Progenitor cell of endocrine pancreas (in vitro differentiated cells): ENCODE measurements at regions not wholly inside any gene's neighbourhood (a gene's known extent, or its start where the extent isn't known, plus 50 kb on each side); places are given as distances from the start of the nearest gene placed in this dataset.

Source experiments
- DNase-seq: peaks from one replicate; pipeline ENCODE4 v3.0.0; 2021; ENCODE audit warnings: low spot score; ENCODE audit not compliant: unreplicated experiment
- H3K27ac Mint-ChIP-seq: 2 replicates; pipeline ENCODE4 v1.8.0; 2021; ENCODE audit warnings: mild to moderate bottlenecking, moderate library complexity, mixed read lengths
- H3K27me3 Mint-ChIP-seq: 2 replicates; pipeline ENCODE4 v1.8.0; 2021; ENCODE audit warnings: mixed read lengths
- H3K36me3 Mint-ChIP-seq: 2 replicates; pipeline ENCODE4 v1.8.0; 2022; ENCODE audit warnings: mixed read lengths; ENCODE audit not compliant: insufficient read depth
- H3K4me1 Mint-ChIP-seq: 2 replicates; pipeline ENCODE4 v1.8.0; 2021; ENCODE audit warnings: low read depth, mixed read lengths
- H3K4me3 Mint-ChIP-seq: 2 replicates; pipeline ENCODE4 v1.8.0; 2021; ENCODE audit warnings: low read depth, mild to moderate bottlenecking, moderate library complexity, mixed read lengths
- H3K9me3 Mint-ChIP-seq: 2 replicates; pipeline ENCODE4 v1.8.0; 2021; ENCODE audit warnings: low read depth, mixed read lengths
- CTCF ChIP-seq: fragments of 200-600 bp; sonication (generic); IDR thresholded peaks from one replicate; pipeline ENCODE4 v1.5.0; 2021; ENCODE audit warnings: antibody characterized with exemption, mild to moderate bottlenecking; ENCODE audit not compliant: unreplicated experiment

- no peaks in the 10 kb centered on the region for H3K36me3 Mint-ChIP-seq
- no peaks in the 10 kb centered on the region for H3K9me3 Mint-ChIP-seq
- no peak for TF ChIP-seq CTCF
- peak overlapping the region; percentile 35 for H3K27ac Mint-ChIP-seq
- H3K27me3 Mint-ChIP-seq, result peaks cover 36% of the 10 kb centered on the region
- H3K4me3 Mint-ChIP-seq, result no peak overlapping the region
- H3K4me1 Mint-ChIP-seq, result no peaks in the 10 kb centered on the region
- no peak for DNase-seq
These were observed 1098.7 kb downstream of the BCL11B start for GRCh38 chr14:98173305-98173704.

GRCh38 chr14:98174041-98174440, 1098.0 kb downstream of the BCL11B start:
- no peaks in the 10 kb centered on the region for H3K36me3 Mint-ChIP-seq
- no peak overlapping the region for H3K4me3 Mint-ChIP-seq
- no peak for TF ChIP-seq CTCF
- no peaks in the 10 kb centered on the region for H3K9me3 Mint-ChIP-seq
- DNase-seq, result no peak
- no peaks in the 10 kb centered on the region for H3K4me1 Mint-ChIP-seq
- H3K27me3 Mint-ChIP-seq, result peaks cover 28% of the 10 kb centered on the region
- H3K27ac Mint-ChIP-seq, result no peak overlapping the region

- Mint-ChIP-seq H3K4me1 (no peaks in the 10 kb centered on the region), H3K27me3 (peaks cover 18% of the 10 kb centered on the region), H3K36me3 (no peaks in the 10 kb centered on the region), H3K27ac (no peak overlapping the region), H3K4me3 (no peak overlapping the region), H3K9me3 (no peaks in the 10 kb centered on the region)
- DNase-seq, result no peak
- no peak for TF ChIP-seq CTCF
These were observed 1096.6 kb downstream of the BCL11B start for GRCh38 chr14:98175436-98175835.

- H3K27me3 Mint-ChIP-seq, result peaks cover 16% of the 10 kb centered on the region
- H3K4me3 Mint-ChIP-seq, result no peak overlapping the region
- no peak for DNase-seq
- no peak for TF ChIP-seq CTCF
- no peaks in the 10 kb centered on the region for H3K4me1 Mint-ChIP-seq
- H3K27ac Mint-ChIP-seq, result no peak overlapping the region
- no peaks in the 10 kb centered on the region for H3K9me3 Mint-ChIP-seq
- H3K36me3 Mint-ChIP-seq, result no peaks in the 10 kb centered on the region
These were observed 1096.1 kb downstream of the BCL11B start for GRCh38 chr14:98175881-98176280.

- no peak overlapping the region for H3K4me3 Mint-ChIP-seq
- peaks cover 15% of the 10 kb centered on the region for H3K27me3 Mint-ChIP-seq
- H3K27ac Mint-ChIP-seq, result no peak overlapping the region
- H3K36me3 Mint-ChIP-seq, result no peaks in the 10 kb centered on the region
- no peaks in the 10 kb centered on the region for H3K9me3 Mint-ChIP-seq
- H3K4me1 Mint-ChIP-seq, result no peaks in the 10 kb centered on the region
- no peak for TF ChIP-seq CTCF
- no peak for DNase-seq
These were observed 1095.1 kb downstream of the BCL11B start for GRCh38 chr14:98176892-98177291.
